DMS114 treated with DMSO at 0.1 percent for 48 hours (cell line): ENCODE measurements at regions not wholly inside any gene's neighbourhood (a gene's known extent, or its start where the extent isn't known, plus 50 kb on each side); places are given as distances from the start of the nearest gene placed in this dataset.

ENCODE experiments used
- DNase-seq: peaks from one replicate; lab custom pipeline; 2025; ENCODE audit not compliant: unreplicated experiment; lab: John Stamatoyannopoulos, UW

GRCh38 chr3:22568285-22568684, 634.8 kb upstream of the UBE2E2 start:
- no peak for DNase-seq

GRCh38 chr3:22569570-22569969, 633.6 kb upstream of the UBE2E2 start:
- no peak for DNase-seq

DNA sequence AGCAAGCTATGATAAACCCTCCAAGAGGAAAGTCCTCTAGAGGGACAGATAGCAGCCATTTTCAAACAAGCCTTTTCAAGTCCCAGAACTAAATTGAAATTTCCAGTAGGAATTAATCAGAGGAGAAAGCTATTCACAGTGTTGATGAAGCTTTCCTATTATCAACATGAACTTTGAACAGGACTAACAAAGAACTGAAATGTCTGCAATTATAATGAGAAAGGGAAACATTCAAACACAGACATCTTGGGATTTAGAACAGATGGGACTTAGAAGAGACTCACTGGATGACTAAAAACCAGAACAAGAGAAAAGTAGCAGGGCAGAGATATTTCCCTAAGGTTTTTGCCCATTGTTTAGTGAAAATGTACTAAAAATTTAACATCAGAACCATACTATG, 622.1 kb upstream of the UBE2E2 start:
- no peak for DNase-seq

DNA sequence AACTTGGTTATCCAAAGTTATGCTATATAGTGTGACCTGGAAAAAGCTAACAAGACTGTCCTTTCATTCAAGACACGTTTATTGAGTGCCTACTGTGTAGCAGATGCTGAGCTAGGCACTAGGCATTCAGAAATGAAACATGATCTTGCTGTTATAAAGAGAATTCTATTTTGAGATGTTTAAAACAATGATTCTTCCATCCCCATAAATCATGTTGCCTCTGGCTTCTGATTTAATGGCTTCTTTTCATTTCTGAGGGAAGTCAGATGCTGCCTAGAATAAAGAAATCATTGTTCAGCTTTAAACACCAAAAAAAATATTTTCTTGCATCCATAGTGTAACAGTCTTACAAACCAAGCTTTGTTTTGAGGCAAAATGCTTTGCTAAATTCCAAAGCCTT, 620.9 kb upstream of the UBE2E2 start:
- DNase-seq = no peak

DNA sequence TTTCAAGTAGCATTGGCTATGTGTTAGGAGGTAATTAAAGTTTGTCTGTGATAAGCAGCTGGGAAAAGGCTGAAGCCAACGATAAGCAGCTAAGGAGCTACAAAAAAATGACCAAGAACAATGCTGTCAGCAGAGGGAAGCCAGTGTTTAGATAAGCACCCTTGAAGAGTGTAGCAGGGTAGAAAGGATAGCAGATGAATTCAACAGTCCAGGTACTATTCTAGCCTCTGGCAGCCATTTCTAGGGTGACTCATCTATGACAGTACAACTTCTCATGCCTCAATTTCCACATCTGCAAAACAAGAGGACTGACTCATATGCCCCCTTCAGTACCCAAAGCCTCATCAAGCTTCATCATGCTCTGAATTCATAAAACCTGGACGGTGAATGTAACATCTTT, 617.6 kb upstream of the UBE2E2 start:
- DNase-seq = no peak

DNA sequence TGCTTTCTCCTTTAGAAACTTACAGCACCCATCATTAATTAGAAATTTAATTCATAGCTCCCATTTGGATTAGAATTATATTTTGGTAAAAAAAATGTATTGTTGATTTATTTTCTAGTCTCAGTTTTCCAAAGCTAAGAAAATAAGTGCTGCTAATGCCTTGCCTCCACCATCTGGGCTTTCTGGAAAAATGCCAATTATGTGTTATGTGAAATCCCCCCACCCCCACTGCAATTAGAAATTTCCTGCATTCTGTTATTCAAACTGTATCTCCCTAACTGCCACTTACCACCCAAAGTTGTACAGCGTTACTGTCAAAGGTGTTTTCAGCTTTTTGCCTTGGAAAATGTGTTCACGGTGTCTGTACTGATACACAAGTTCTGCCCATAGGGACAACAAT, 617.2 kb upstream of the UBE2E2 start:
- no peak for DNase-seq

DNA sequence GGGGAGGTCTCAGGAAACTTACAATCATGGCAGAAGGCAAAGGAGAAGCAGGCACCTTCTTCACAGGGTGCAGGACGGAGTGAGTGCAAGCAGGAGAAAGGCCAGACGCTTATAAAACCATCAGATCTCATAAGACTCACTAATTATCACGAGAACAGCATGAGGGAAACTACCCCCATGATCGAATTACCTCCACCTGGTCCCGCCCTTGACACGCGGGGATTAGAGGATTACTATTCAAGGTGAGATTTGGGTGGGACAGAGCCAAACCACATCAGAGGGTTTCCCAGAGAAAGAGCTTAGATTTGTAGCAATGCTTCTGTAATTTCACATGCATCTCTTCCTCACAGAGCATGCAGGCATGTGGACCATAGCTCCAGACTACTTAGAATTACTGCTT, 615.7 kb upstream of the UBE2E2 start:
- no peak for DNase-seq

- no peak for DNase-seq
Measured at GRCh38 chr3:22593638-22594037, 609.5 kb upstream of the UBE2E2 start.

GRCh38 chr3:22594990-22595389, 608.1 kb upstream of the UBE2E2 start:
- no peak for DNase-seq

- no peak for DNase-seq
Measured at GRCh38 chr3:22606461-22606860, 596.7 kb upstream of the UBE2E2 start.

- DNase-seq = no peak
Measured at GRCh38 chr3:22606938-22607337, 596.2 kb upstream of the UBE2E2 start.

DNA sequence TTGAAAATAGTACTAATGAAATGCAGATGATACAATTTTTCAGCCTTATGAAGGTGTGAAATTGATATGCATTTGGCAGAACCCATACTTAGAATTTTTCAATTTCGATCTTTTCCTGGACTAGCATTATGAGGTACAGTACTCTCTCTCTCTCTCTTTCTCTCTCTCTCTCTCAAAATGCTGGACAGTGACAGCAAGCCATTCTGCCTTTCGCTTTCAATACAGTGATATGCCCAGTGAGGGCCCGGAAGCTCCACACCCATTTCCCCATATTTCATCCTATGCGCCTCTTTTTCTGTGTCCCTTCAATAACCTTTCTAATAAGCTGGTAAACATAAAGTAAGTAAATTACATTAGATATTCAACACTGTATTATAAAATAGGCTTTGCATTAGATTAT, 595.0 kb upstream of the UBE2E2 start:
- DNase-seq = no peak

- DNase-seq = no peak
Measured at GRCh38 chr3:22608721-22609120, 594.4 kb upstream of the UBE2E2 start.

- no peak for DNase-seq
Measured at GRCh38 chr3:22609139-22609538, 594.0 kb upstream of the UBE2E2 start.

GRCh38 chr3:22612927-22613326, 590.2 kb upstream of the UBE2E2 start:
- DNase-seq = no peak

- no peak for DNase-seq
Measured at GRCh38 chr3:22615790-22616189, 587.3 kb upstream of the UBE2E2 start.

DNA sequence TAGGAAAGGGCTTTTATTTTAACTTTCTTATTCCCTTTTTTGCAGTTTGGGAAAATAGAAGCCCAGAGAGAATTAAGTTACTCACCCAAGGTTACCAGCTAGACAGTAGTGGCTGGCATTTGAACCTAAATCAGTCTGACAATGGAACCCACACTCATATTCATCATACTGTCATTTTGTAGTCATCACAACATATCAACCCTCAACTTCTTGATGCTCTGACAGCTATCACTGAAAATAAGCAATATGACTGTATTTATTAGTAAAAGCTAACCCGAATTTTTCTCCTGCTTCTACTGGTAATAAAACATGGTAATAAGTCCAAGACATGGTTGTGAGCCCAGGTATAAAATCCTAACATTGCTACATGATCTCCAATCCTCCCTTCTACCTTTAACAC, 585.8 kb upstream of the UBE2E2 start:
- DNase-seq = no peak

DNA sequence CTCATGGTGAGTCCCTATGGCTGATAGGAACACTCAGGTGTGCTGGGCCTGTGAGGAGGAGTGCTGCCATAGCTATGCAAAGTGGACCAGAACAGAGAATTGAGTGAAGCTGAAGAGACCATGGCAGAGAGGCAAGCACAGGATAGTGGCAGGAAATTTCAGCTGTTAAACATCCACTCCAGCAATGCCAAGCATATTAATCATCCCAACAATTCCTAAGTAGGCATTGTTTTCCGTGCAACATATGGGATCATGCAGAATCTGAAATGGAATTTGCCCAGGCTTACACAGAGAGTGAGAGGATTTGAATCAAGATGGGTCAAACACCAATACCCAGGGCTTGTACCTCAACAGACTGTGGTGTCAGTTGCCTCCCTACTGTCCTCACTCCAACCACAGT, 582.6 kb upstream of the UBE2E2 start:
- DNase-seq = no peak

GRCh38 chr3:22621205-22621809, 581.8 kb upstream of the UBE2E2 start:
- no peak for DNase-seq

GRCh38 chr3:22627993-22628499, 575.1 kb upstream of the UBE2E2 start:
- DNase-seq = no peak

DNA sequence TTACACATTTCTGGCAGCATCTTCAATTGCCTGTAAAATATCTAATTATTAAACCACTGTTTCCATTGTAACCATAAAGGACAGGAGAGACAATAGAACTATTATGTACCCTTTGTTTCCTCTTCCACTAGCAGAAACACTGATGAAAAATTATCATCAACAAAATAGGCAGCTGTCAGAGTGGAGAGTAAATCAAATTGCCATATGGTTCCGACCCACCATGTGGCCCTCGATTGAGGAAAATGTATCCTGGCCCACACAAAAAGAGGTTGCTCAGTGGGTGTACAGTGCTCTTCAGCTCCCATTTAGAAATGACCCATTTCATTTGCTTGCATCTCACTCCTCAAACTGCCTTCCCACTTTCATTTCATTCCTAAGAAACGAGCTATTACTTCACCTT, 570.6 kb upstream of the UBE2E2 start:
- DNase-seq = no peak

DNA sequence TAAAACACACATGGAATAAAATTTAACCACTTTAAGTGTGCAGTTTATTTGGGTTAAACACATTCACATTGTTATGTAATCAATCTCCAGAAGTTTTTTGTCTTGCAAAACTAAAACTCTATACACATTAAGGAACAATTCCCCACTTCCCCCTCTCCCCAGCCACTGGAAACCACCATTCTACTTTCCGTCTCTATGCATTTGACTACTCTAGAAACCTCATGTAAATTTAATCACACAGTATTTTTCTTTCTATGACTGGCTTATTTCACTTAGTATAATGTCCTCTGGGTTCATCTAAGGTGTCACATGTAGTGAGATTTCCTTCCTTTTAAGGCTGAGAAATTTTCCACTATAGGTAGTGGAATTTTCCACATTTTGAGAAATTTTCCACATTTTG, 568.7 kb upstream of the UBE2E2 start:
- no peak for DNase-seq

GRCh38 chr3:22659651-22660475, 543.3 kb upstream of the UBE2E2 start:
- DNase-seq = no peak
